Mesothelial cell of epicardium (in vitro differentiated cells): ENCODE measurements at regions not wholly inside any gene's neighbourhood (a gene's known extent, or its start where the extent isn't known, plus 50 kb on each side); places are given as distances from the start of the nearest gene placed in this dataset.

Experiments
- DNase-seq, 2 experiments: peaks; one replicate each; pipeline ENCODE4 v3.0.0; 2021; ENCODE audit warnings: low spot score in 2 of 2; ENCODE audit not compliant: unreplicated experiment in 2 of 2
- H3K27ac Mint-ChIP-seq: 2 replicates; pipeline ENCODE4 v1.8.0; 2021; ENCODE audit warnings: mixed read lengths
- H3K27me3 Mint-ChIP-seq: 2 replicates; pipeline ENCODE4 v1.8.0; 2021; ENCODE audit warnings: low read depth, mixed read lengths
- H3K36me3 Mint-ChIP-seq: 2 replicates; pipeline ENCODE4 v1.8.0; 2021; ENCODE audit warnings: mixed read lengths
- H3K4me1 Mint-ChIP-seq: 2 replicates; pipeline ENCODE4 v1.8.0; 2021; ENCODE audit warnings: mixed read lengths
- H3K4me3 Mint-ChIP-seq: 2 replicates; pipeline ENCODE4 v1.8.0; 2021; ENCODE audit warnings: mild to moderate bottlenecking, moderate library complexity, mixed read lengths
- H3K9me3 Mint-ChIP-seq: 2 replicates; pipeline ENCODE4 v1.8.0; 2021; ENCODE audit warnings: mixed read lengths
- CTCF ChIP-seq: fragments of 200-600 bp; sonication (generic); IDR thresholded peaks from one replicate; pipeline ENCODE4 v1.5.0; 2021; ENCODE audit warnings: antibody characterized with exemption; ENCODE audit not compliant: unreplicated experiment

DNA sequence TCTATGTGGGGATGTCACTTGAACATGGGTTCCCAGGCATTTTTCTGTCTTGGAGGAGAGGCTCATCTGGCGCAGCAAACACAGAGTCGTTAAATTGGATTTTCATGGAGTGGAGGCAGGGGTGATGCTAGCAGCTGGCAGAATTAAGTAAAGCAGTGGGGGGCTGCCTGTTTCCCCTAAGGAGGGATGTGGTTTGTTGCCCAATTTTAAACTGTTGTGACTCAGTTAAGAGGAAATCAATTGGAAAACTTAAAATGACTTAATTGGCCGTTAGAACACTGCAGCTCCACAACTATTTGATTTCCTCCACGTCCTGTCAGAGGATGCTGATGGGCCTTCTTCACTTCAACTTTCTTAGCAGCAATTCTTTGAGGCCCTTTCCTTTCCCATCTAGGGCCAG lies 354.1 kb upstream of the ATP5MC3 start:
- Mint-ChIP-seq H3K4me1 (no peaks in the 10 kb centered on the region), H3K27ac (no peak overlapping the region), H3K27me3 (peaks cover 4% of the 10 kb centered on the region), H3K9me3 (peaks cover 28% of the 10 kb centered on the region), H3K4me3 (no peak overlapping the region), H3K36me3 (peaks cover 2% of the 10 kb centered on the region)
- DNase-seq = no peak
- TF ChIP-seq CTCF = no peak

GRCh38 chr2:175525975-175526374 lies 344.5 kb upstream of the ATP5MC3 start:
- Mint-ChIP-seq H3K4me1 (peaks cover 20% of the 10 kb centered on the region), H3K9me3 (peaks cover 3% of the 10 kb centered on the region), H3K27me3 (no peaks in the 10 kb centered on the region), H3K27ac (no peak overlapping the region), H3K4me3 (no peak overlapping the region), H3K36me3 (no peaks in the 10 kb centered on the region)
- TF ChIP-seq CTCF = no peak
- no peak for DNase-seq

DNA sequence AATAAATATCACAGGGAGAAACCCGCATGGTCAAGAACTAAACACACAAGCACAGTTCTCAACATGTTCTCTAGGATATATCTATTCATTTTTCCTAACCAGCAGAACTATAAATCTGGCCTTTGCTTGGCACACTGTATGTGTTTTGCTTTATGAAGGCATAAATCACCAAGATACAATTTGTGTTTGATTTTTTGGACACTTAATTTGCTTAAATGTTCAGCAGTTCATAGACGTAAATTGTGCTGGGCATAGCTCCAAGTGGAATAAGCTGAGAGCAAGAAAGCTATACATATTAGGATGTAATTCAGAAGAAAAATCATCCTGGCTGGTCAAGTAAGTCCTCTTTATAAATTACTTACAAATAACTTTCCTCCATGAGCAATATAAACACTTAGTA lies 341.5 kb upstream of the ATP5MC3 start:
- no peak for TF ChIP-seq CTCF
- peaks cover 12% of the 10 kb centered on the region for H3K27me3 Mint-ChIP-seq
- H3K4me1 Mint-ChIP-seq = peaks cover 20% of the 10 kb centered on the region
- no peak for DNase-seq
- peaks cover 6% of the 10 kb centered on the region for H3K9me3 Mint-ChIP-seq
- no peaks in the 10 kb centered on the region for H3K36me3 Mint-ChIP-seq
- no peak overlapping the region for H3K27ac Mint-ChIP-seq
- no peak overlapping the region for H3K4me3 Mint-ChIP-seq

GRCh38 chr2:175518206-175518605 lies 336.7 kb upstream of the ATP5MC3 start:
- no peak for DNase-seq
- no peaks in the 10 kb centered on the region for H3K36me3 Mint-ChIP-seq
- peaks cover 6% of the 10 kb centered on the region for H3K4me1 Mint-ChIP-seq
- peaks cover 19% of the 10 kb centered on the region for H3K27me3 Mint-ChIP-seq
- TF ChIP-seq CTCF = no peak
- H3K4me3 Mint-ChIP-seq = no peak overlapping the region
- H3K9me3 Mint-ChIP-seq = peaks cover 9% of the 10 kb centered on the region
- no peak overlapping the region for H3K27ac Mint-ChIP-seq

- Mint-ChIP-seq H3K4me3 (no peak overlapping the region), H3K27ac (no peak overlapping the region), H3K4me1 (no peaks in the 10 kb centered on the region), H3K27me3 (peaks cover 21% of the 10 kb centered on the region), H3K9me3 (peaks cover 12% of the 10 kb centered on the region), H3K36me3 (no peaks in the 10 kb centered on the region)
- no peak for TF ChIP-seq CTCF
- no peak for DNase-seq
These were observed 335.0 kb upstream of the ATP5MC3 start for GRCh38 chr2:175516555-175516954.

DNA sequence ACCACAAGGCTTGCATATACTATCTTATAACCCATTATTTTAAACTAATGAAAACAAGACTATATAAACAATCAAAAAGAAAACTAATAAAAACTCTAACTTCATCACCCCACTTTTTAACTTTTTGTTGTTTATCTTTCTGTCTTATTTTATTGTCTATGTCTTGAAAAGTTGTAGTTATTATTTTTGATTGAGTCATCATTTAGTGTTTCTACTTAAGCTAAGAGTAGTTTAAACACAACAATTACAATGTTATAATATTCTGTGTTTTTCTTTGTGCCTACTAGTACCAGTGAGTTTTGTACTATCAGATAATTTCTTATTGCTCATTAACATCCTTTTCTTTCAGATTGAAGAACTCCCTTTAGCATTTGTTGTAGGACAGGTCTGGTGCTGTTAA lies 318.7 kb upstream of the ATP5MC3 start:
- peaks cover 2% of the 10 kb centered on the region for H3K27me3 Mint-ChIP-seq
- H3K4me1 Mint-ChIP-seq = no peaks in the 10 kb centered on the region
- H3K4me3 Mint-ChIP-seq = no peak overlapping the region
- H3K27ac Mint-ChIP-seq = no peak overlapping the region
- no peak for TF ChIP-seq CTCF
- no peak for DNase-seq
- peaks cover 48% of the 10 kb centered on the region for H3K9me3 Mint-ChIP-seq
- peaks cover 3% of the 10 kb centered on the region for H3K36me3 Mint-ChIP-seq
